NB4 (cell line): ENCODE measurements at regions not wholly inside any gene's neighbourhood (a gene's known extent, or its start where the extent isn't known, plus 50 kb on each side); places are given as distances from the start of the nearest gene placed in this dataset.

Experiments used
- DNase-seq: peaks from one replicate; pipeline ENCODE4 v3.0.0; 2010; ENCODE audit warnings: low read depth
- H3K4me3 ChIP-seq: one replicate; pipeline ENCODE4 v1.5.1; 2011; ENCODE audit warnings: mild to moderate bottlenecking, low read depth, low read length, moderate library complexity
- CTCF ChIP-seq: IDR thresholded peaks from one replicate; pipeline ENCODE4 v1.5.1; 2012; ENCODE audit warnings: low read depth, low read length
- MYC ChIP-seq: IDR thresholded peaks from 2 replicates; pipeline ENCODE4 v1.6.1; 2011; ENCODE audit warnings: low read depth, low read length
- POLR2A ChIP-seq: IDR thresholded peaks from 2 replicates; pipeline ENCODE4 v1.6.1; 2011; ENCODE audit warnings: mild to moderate bottlenecking; ENCODE audit not compliant: insufficient read length; ENCODE audit errors: extremely low read depth
- TF ChIP-seq, protein P1 (sequence below): IDR thresholded peaks from 2 replicates; pipeline ENCODE4 v1.6.1; 2011; ENCODE audit warnings: low read depth, low read length

GRCh38 chr1:5812295-5812694, 179.9 kb downstream of the NPHP4 start:
- no peak for TF ChIP-seq MYC
- DNase-seq, result no peak
- no peak overlapping the region for H3K4me3 ChIP-seq

GRCh38 chr1:5811419-5811818, 180.8 kb downstream of the NPHP4 start:
- no peak for DNase-seq
- TF ChIP-seq, protein P1, sequence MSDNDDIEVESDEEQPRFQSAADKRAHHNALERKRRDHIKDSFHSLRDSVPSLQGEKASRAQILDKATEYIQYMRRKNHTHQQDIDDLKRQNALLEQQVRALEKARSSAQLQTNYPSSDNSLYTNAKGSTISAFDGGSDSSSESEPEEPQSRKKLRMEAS, result no peak
- TF ChIP-seq MYC, result no peak
- H3K4me3 ChIP-seq, result no peak overlapping the region

- DNase-seq, result no peak
- TF ChIP-seq CTCF (no peak), POLR2A (no peak), MYC (no peak)
- TF ChIP-seq, protein P1, result no peak
- H3K4me3 ChIP-seq, result no peak overlapping the region
Measured at GRCh38 chr1:5810553-5811270, 181.5 kb downstream of the NPHP4 start.

DNA sequence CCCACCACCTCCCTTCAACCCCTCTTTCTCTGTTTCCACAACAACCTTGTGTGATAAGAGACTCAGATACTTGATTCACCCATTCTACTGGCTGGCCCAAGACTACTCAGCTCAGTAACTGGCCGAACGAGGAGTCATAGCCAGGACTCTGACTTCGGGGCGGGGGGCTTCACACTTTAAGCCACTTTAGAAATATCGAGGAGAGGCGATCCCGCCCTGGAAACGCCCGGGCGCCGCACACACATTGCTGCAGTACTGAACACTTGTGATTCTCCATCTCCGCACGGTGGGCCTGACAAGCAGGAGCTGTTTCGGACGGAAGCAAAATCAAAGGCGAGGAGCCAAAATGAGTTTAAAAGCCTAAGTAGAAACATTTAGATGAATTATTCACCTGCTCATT, 182.1 kb downstream of the NPHP4 start:
- no peak overlapping the region for H3K4me3 ChIP-seq
- DNase-seq, result no peak
- TF ChIP-seq, protein P1, result no peak
- no peak for TF ChIP-seq CTCF
- TF ChIP-seq MYC, result no peak
- TF ChIP-seq POLR2A, result no peak

DNA sequence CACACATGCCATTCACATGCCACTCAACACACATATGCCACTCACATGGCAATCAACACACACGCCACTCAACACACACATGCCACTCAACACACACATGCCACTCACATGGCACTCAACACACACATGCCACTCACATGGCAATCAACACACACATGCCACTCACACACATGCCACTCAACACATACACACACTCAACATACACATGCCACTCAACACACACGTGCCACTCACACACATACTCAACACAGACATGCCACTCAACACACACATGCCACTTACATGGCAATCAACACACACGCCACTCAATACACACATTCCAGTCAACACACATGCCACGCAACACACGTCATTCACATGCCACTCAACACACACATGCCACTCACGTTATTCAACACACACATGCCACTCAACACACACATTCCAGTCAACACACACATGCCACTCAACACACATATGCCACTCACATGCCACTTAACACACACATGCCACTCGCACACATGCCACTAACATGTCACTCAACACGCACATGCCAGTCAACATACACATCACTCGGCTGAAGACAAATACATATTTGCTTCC, 182.9 kb downstream of the NPHP4 start:
- H3K4me3 ChIP-seq, result no peak overlapping the region
- TF ChIP-seq CTCF (no peak), MYC (no peak), POLR2A (no peak)
- TF ChIP-seq, protein P1, result no peak

GRCh38 chr1:5803851-5804250, 188.4 kb downstream of the NPHP4 start:
- DNase-seq, result no peak
- no peak overlapping the region for H3K4me3 ChIP-seq
- TF ChIP-seq CTCF (no peak), MYC (no peak)

More for the DNA sequence above, 182.9 kb downstream of the NPHP4 start:
- no peak for DNase-seq

DNA sequence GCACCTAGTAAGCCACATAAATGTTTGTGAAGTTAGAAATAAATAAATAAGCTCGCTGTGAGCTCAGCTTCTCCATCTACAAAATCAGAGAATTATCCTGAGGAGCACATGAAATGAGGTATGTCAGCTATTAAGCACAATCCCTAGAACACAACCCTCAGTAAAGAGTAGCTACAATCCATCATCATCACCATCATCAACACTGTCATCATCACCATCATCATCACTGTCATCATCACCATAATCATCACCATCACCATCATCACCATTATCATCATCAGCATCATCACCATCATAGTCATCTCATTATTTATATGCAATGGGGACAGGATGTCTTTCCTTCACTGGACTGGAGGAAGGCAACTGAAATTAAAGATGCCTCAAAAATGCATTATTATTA, 189.6 kb downstream of the NPHP4 start:
- TF ChIP-seq, protein P1, result no peak
- no peak for TF ChIP-seq MYC
- no peak for TF ChIP-seq CTCF
- no peak for TF ChIP-seq POLR2A
- DNase-seq, result no peak
- no peak overlapping the region for H3K4me3 ChIP-seq
